Activated naive CD4-positive, alpha-beta T cell treated with anti-CD3 and anti-CD28 coated beads, Interleukin-2, amount 10 ng/mL, durations not matched to agents 7 days and 5 days (primary cell): ENCODE measurements at regions not wholly inside any gene's neighbourhood (a gene's known extent, or its start where the extent isn't known, plus 50 kb on each side); places are given as distances from the start of the nearest gene placed in this dataset.
"Not testable (repeated sequence)": the region's sequence is repeated elsewhere in the genome, so short reads cannot be mapped to it uniquely, and the experiment has no call there.

ENCODE experiments used
- CTCF ChIA-PET: fragments of 350-600 bp; sonication (Branson Sonifier 250); formaldehyde crosslinking; loops from one replicate; lab custom pipeline; 2021; ENCODE audit warnings: antibody characterized with exemption; lab: Charles Lee
- DNase-seq: peaks from one replicate; pipeline ENCODE4 v3.0.0-alpha.2; 2020
- H3K27ac Mint-ChIP-seq: one replicate; pipeline ENCODE4 v1.8.0; 2021; ENCODE audit warnings: mild to moderate bottlenecking, moderate library complexity, mixed read lengths
- H3K27me3 Mint-ChIP-seq: one replicate; pipeline ENCODE4 v1.8.0; 2021; ENCODE audit warnings: mild to moderate bottlenecking, mixed read lengths
- H3K36me3 Mint-ChIP-seq: one replicate; pipeline ENCODE4 v1.8.0; 2021; ENCODE audit warnings: mixed read lengths
- H3K4me1 Mint-ChIP-seq: one replicate; pipeline ENCODE4 v1.8.0; 2021; ENCODE audit warnings: mixed read lengths
- H3K4me3 Mint-ChIP-seq: one replicate; pipeline ENCODE4 v1.8.0; 2021; ENCODE audit warnings: mild to moderate bottlenecking, moderate library complexity, mixed read lengths
- H3K9me3 Mint-ChIP-seq: one replicate; pipeline ENCODE4 v1.8.0; 2021; ENCODE audit warnings: mixed read lengths

- Mint-ChIP-seq H3K4me3 (no peak overlapping the region), H3K9me3 (peaks cover 5% of the 10 kb centered on the region), H3K27me3 (no peaks in the 10 kb centered on the region), H3K4me1 (no peaks in the 10 kb centered on the region), H3K36me3 (no peaks in the 10 kb centered on the region), H3K27ac (no peak overlapping the region)
- no peak for DNase-seq
- CTCF ChIA-PET, result no interaction called here
Measured at GRCh38 chr18:28338316-28338715, 161.4 kb upstream of the CDH2 start.

GRCh38 chr18:28334516-28334915 is 157.6 kb upstream of the CDH2 start:
- no peak overlapping the region for H3K27ac Mint-ChIP-seq
- H3K36me3 Mint-ChIP-seq, result no peaks in the 10 kb centered on the region
- H3K4me3 Mint-ChIP-seq, result no peak overlapping the region
- no peak for DNase-seq
- H3K9me3 Mint-ChIP-seq, result peaks cover 10% of the 10 kb centered on the region
- no peaks in the 10 kb centered on the region for H3K27me3 Mint-ChIP-seq
- no peaks in the 10 kb centered on the region for H3K4me1 Mint-ChIP-seq
- CTCF ChIA-PET, result no interaction called here

GRCh38 chr18:28332071-28332470 is 155.1 kb upstream of the CDH2 start:
- H3K27me3 Mint-ChIP-seq, result no peaks in the 10 kb centered on the region
- H3K27ac Mint-ChIP-seq, result no peak overlapping the region
- no peaks in the 10 kb centered on the region for H3K36me3 Mint-ChIP-seq
- H3K4me1 Mint-ChIP-seq, result no peaks in the 10 kb centered on the region
- no peak for DNase-seq
- H3K4me3 Mint-ChIP-seq, result no peak overlapping the region
- H3K9me3 Mint-ChIP-seq, result peaks cover 8% of the 10 kb centered on the region
- CTCF ChIA-PET, result no interaction called here

GRCh38 chr18:28331551-28331950 is 154.6 kb upstream of the CDH2 start:
- H3K4me3 Mint-ChIP-seq, result no peak overlapping the region
- no peaks in the 10 kb centered on the region for H3K27me3 Mint-ChIP-seq
- no peaks in the 10 kb centered on the region for H3K4me1 Mint-ChIP-seq
- H3K27ac Mint-ChIP-seq, result no peak overlapping the region
- peaks cover 8% of the 10 kb centered on the region for H3K9me3 Mint-ChIP-seq
- CTCF ChIA-PET, result no interaction called here
- no peaks in the 10 kb centered on the region for H3K36me3 Mint-ChIP-seq
- no peak for DNase-seq

GRCh38 chr18:28313602-28314001 is 136.7 kb upstream of the CDH2 start:
- H3K4me1 Mint-ChIP-seq, result no peaks in the 10 kb centered on the region
- H3K27ac Mint-ChIP-seq, result no peak overlapping the region
- H3K36me3 Mint-ChIP-seq, result no peaks in the 10 kb centered on the region
- peaks cover 7% of the 10 kb centered on the region for H3K9me3 Mint-ChIP-seq
- no peaks in the 10 kb centered on the region for H3K27me3 Mint-ChIP-seq
- no peak for DNase-seq
- CTCF ChIA-PET, result interaction anchor here (1.1 kb wide), 1 partner anchor 9 kb away, joined by 3 read pairs; no protein-coding TSS in a partner anchor
- H3K4me3 Mint-ChIP-seq, result no peak overlapping the region

- H3K9me3 Mint-ChIP-seq, result peaks cover 10% of the 10 kb centered on the region
- no peak for DNase-seq
- CTCF ChIA-PET, result no interaction called here
- H3K4me3 Mint-ChIP-seq, result no peak overlapping the region
- no peak overlapping the region for H3K27ac Mint-ChIP-seq
- no peaks in the 10 kb centered on the region for H3K4me1 Mint-ChIP-seq
- no peaks in the 10 kb centered on the region for H3K36me3 Mint-ChIP-seq
- no peaks in the 10 kb centered on the region for H3K27me3 Mint-ChIP-seq
Measured at GRCh38 chr18:28288784-28289183, 111.9 kb upstream of the CDH2 start.

GRCh38 chr18:28287146-28287545 is 110.2 kb upstream of the CDH2 start:
- CTCF ChIA-PET, result no interaction called here
- H3K27ac Mint-ChIP-seq, result no peak overlapping the region
- no peak for DNase-seq
- H3K36me3 Mint-ChIP-seq, result no peaks in the 10 kb centered on the region
- H3K4me1 Mint-ChIP-seq, result no peaks in the 10 kb centered on the region
- no peaks in the 10 kb centered on the region for H3K27me3 Mint-ChIP-seq
- peaks cover 10% of the 10 kb centered on the region for H3K9me3 Mint-ChIP-seq
- H3K4me3 Mint-ChIP-seq, result no peak overlapping the region

- no peaks in the 10 kb centered on the region for H3K36me3 Mint-ChIP-seq
- no peaks in the 10 kb centered on the region for H3K4me1 Mint-ChIP-seq
- H3K27me3 Mint-ChIP-seq, result no peaks in the 10 kb centered on the region
- CTCF ChIA-PET, result no interaction called here
- no peak for DNase-seq
- H3K9me3 Mint-ChIP-seq, result peaks cover 2% of the 10 kb centered on the region
- H3K4me3 Mint-ChIP-seq, result no peak overlapping the region
- no peak overlapping the region for H3K27ac Mint-ChIP-seq
Measured at GRCh38 chr18:28284132-28284531, 107.2 kb upstream of the CDH2 start.

GRCh38 chr18:28281400-28281799 is 104.5 kb upstream of the CDH2 start:
- no peak for DNase-seq
- no peak overlapping the region for H3K4me3 Mint-ChIP-seq
- H3K27me3 Mint-ChIP-seq, result no peaks in the 10 kb centered on the region
- H3K36me3 Mint-ChIP-seq, result no peaks in the 10 kb centered on the region
- CTCF ChIA-PET, result no interaction called here
- H3K9me3 Mint-ChIP-seq, result peaks cover 2% of the 10 kb centered on the region
- no peaks in the 10 kb centered on the region for H3K4me1 Mint-ChIP-seq
- no peak overlapping the region for H3K27ac Mint-ChIP-seq

GRCh38 chr18:28269750-28270149 is 92.8 kb upstream of the CDH2 start:
- H3K27me3 Mint-ChIP-seq, result no peaks in the 10 kb centered on the region
- no peaks in the 10 kb centered on the region for H3K36me3 Mint-ChIP-seq
- H3K4me1 Mint-ChIP-seq, result no peaks in the 10 kb centered on the region
- peaks cover 5% of the 10 kb centered on the region for H3K9me3 Mint-ChIP-seq
- no peak overlapping the region for H3K27ac Mint-ChIP-seq
- CTCF ChIA-PET, result no interaction called here
- no peak overlapping the region for H3K4me3 Mint-ChIP-seq
- no peak for DNase-seq

- H3K4me3 Mint-ChIP-seq, result no peak overlapping the region
- H3K27ac Mint-ChIP-seq, result no peak overlapping the region
- no peaks in the 10 kb centered on the region for H3K36me3 Mint-ChIP-seq
- no peak for DNase-seq
- H3K27me3 Mint-ChIP-seq, result no peaks in the 10 kb centered on the region
- H3K4me1 Mint-ChIP-seq, result no peaks in the 10 kb centered on the region
- peaks cover 5% of the 10 kb centered on the region for H3K9me3 Mint-ChIP-seq
- CTCF ChIA-PET, result no interaction called here
Measured at GRCh38 chr18:28267878-28268625, 91.1 kb upstream of the CDH2 start.

GRCh38 chr18:28267276-28267675 is 90.3 kb upstream of the CDH2 start:
- CTCF ChIA-PET, result no interaction called here
- DNase-seq, result no peak
- H3K27ac Mint-ChIP-seq, result no peak overlapping the region
- H3K4me3 Mint-ChIP-seq, result no peak overlapping the region
- no peaks in the 10 kb centered on the region for H3K4me1 Mint-ChIP-seq
- H3K36me3 Mint-ChIP-seq, result no peaks in the 10 kb centered on the region
- no peaks in the 10 kb centered on the region for H3K27me3 Mint-ChIP-seq
- H3K9me3 Mint-ChIP-seq, result peaks cover 5% of the 10 kb centered on the region

- Mint-ChIP-seq H3K36me3 (no peaks in the 10 kb centered on the region), H3K9me3 (peaks cover 6% of the 10 kb centered on the region), H3K4me1 (no peaks in the 10 kb centered on the region), H3K27ac (no peak overlapping the region), H3K4me3 (no peak overlapping the region), H3K27me3 (no peaks in the 10 kb centered on the region)
- DNase-seq, result no peak
- CTCF ChIA-PET, result no interaction called here
Measured at GRCh38 chr18:28256166-28256565, 79.2 kb upstream of the CDH2 start.

- no peak for DNase-seq
- H3K27me3 Mint-ChIP-seq, result no peaks in the 10 kb centered on the region
- no peaks in the 10 kb centered on the region for H3K4me1 Mint-ChIP-seq
- H3K4me3 Mint-ChIP-seq, result no peak overlapping the region
- no peak overlapping the region for H3K27ac Mint-ChIP-seq
- H3K36me3 Mint-ChIP-seq, result no peaks in the 10 kb centered on the region
- CTCF ChIA-PET, result no interaction called here
- H3K9me3 Mint-ChIP-seq, result peaks cover 4% of the 10 kb centered on the region
Measured at GRCh38 chr18:28248653-28249052, 71.7 kb upstream of the CDH2 start.

- H3K27ac Mint-ChIP-seq, CTCF ChIA-PET, H3K4me1 Mint-ChIP-seq, H3K36me3 Mint-ChIP-seq, H3K9me3 Mint-ChIP-seq, DNase-seq, H3K4me3 Mint-ChIP-seq, H3K27me3 Mint-ChIP-seq: not testable (repeated sequence)
Measured at GRCh38 chr18:28240626-28241025, 63.7 kb upstream of the CDH2 start.
